ENCODE measurements at regions not wholly inside any gene's neighbourhood (a gene's known extent, or its start where the extent isn't known, plus 50 kb on each side); places are given as distances from the start of the nearest gene placed in this dataset.

- Histone ChIP-seq H3K4me2 (replicated peaks; ENCODE audit: low read depth, low read length, poor library complexity, severe bottlenecking) (no peak overlapping the region), H3K9ac (ENCODE audit: low read length) (no peak overlapping the region), H3K4me1 (ENCODE audit: control insufficient read depth in 2 of 2, insufficient read depth in 2 of 2, low read length in 2 of 2) (peaks cover 0 to 6% of the 10 kb centered on the region in 2 donors), H3K79me2 (ENCODE audit: control insufficient read depth, insufficient read depth, low read length) (no peaks in the 10 kb centered on the region), H4K20me1 (ENCODE audit: control insufficient read depth, insufficient read depth, low read length, poor library complexity, severe bottlenecking) (no peaks in the 10 kb centered on the region), H3K36me3 (replicated peaks in 1 of 2; ENCODE audit: control extremely low read depth in 1 of 2, control insufficient read depth in 1 of 2, extremely low read depth in 1 of 2, insufficient read depth in 2 of 2, low read length in 1 of 2) (no peaks in the 10 kb centered on the region), H3K9me3 (ENCODE audit: control extremely low read depth in 1 of 3, control insufficient read depth in 2 of 3, insufficient read depth in 1 of 3, low read length in 2 of 3) (peaks cover 3 to 14% (median 4%) of the 10 kb centered on the region in 3 donors), H3K27me3 (replicated peaks in 1 of 4; ENCODE audit: control extremely low read depth in 1 of 4, control insufficient read depth in 3 of 4, insufficient read depth in 4 of 4, low read length in 3 of 4) (peaks cover 0 to 10% (median 8%) of the 10 kb centered on the region in 4 experiments), H2AFZ (ENCODE audit: insufficient read depth, low read depth, low read length, poor library complexity, severe bottlenecking) (no peak overlapping the region), H3K4me3 (ENCODE audit: control extremely low read depth in 1 of 5, extremely low read depth in 1 of 5, insufficient read depth in 1 of 5, low read depth in 2 of 5, low read length in 4 of 5) (no peak overlapping the region), H3K27ac (ENCODE audit: low read length in 2 of 2) (no peak overlapping the region)
- no peak overlapping the region for H3K27ac Mint-ChIP-seq
- ATAC-seq (ENCODE audit: low read depth) (no peak), DNase-seq (no peak)
- no peak for TF ChIP-seq CTCF (IDR thresholded peaks at IDR 0.05)
- no peak overlapping the region for H3K4me3 Mint-ChIP-seq
- CTCF ChIA-PET, result interaction anchor here (0.8 to 1.2 kb wide), 3 partner anchors 11 to 41 kb away, joined by 3 read pairs; no protein-coding TSS in a partner anchor
- WGBS (ENCODE audit: insufficient coverage), result 80% methylated on average over 2 of the region's 2 CpGs
- intact Hi-C loops (cut with micrococcal nuclease), result no loop called here
- peaks cover 4% of the 10 kb centered on the region for H3K4me1 Mint-ChIP-seq
- H3K9me3 Mint-ChIP-seq (ENCODE audit: insufficient read depth), result peaks cover 13% of the 10 kb centered on the region
- POLR2A ChIA-PET, result interaction anchor here (0.7 kb wide), 1 partner anchor 32 kb away, joined by 3 read pairs; no protein-coding TSS in a partner anchor
- peaks cover 24% of the 10 kb centered on the region for H3K27me3 Mint-ChIP-seq
Observed at GRCh38 chr2:105156166-105156565, 85.4 kb upstream of the GPR45 start.

GRCh38 chr2:105158002-105158401 lies 83.5 kb upstream of the GPR45 start:
- no peak overlapping the region for H3K9ac ChIP-seq (ENCODE audit: low read length)
- H3K9me3 ChIP-seq (ENCODE audit: control extremely low read depth in 1 of 3, control insufficient read depth in 2 of 3, insufficient read depth in 1 of 3, low read length in 2 of 3), result peaks cover 4 to 14% (median 5%) of the 10 kb centered on the region in 3 donors
- no peak overlapping the region for H3K27ac Mint-ChIP-seq
- no peak overlapping the region for H3K4me3 ChIP-seq (ENCODE audit: control extremely low read depth in 1 of 5, extremely low read depth in 1 of 5, insufficient read depth in 1 of 5, low read depth in 2 of 5, low read length in 4 of 5)
- H3K4me3 Mint-ChIP-seq, result no peak overlapping the region
- H3K79me2 ChIP-seq (ENCODE audit: control insufficient read depth, insufficient read depth, low read length), result no peaks in the 10 kb centered on the region
- no peaks in the 10 kb centered on the region for H4K20me1 ChIP-seq (ENCODE audit: control insufficient read depth, insufficient read depth, low read length, poor library complexity, severe bottlenecking)
- ChIA-PET CTCF (no interaction called here), POLR2A (no interaction called here)
- peaks cover 15% of the 10 kb centered on the region for H3K9me3 Mint-ChIP-seq (ENCODE audit: insufficient read depth)
- H3K27ac ChIP-seq (ENCODE audit: low read length in 2 of 2), result no peak overlapping the region
- H2AFZ ChIP-seq (ENCODE audit: insufficient read depth, low read depth, low read length, poor library complexity, severe bottlenecking), result no peak overlapping the region
- DNase-seq (no peak), ATAC-seq (ENCODE audit: low read depth) (no peak)
- intact Hi-C loops (cut with micrococcal nuclease), result no loop called here
- H3K4me2 ChIP-seq (replicated peaks; ENCODE audit: low read depth, low read length, poor library complexity, severe bottlenecking), result no peak overlapping the region
- TF ChIP-seq EZH2 (IDR thresholded peaks at IDR 0.05; ENCODE audit: borderline replicate concordance, insufficient read depth, low read depth, low read length, poor library complexity, severe bottlenecking), result no peak
- no peak for TF ChIP-seq CTCF (IDR thresholded peaks at IDR 0.05)
- H3K4me1 Mint-ChIP-seq, result peaks cover 4% of the 10 kb centered on the region
- H3K36me3 ChIP-seq (replicated peaks in 1 of 2; ENCODE audit: control extremely low read depth in 1 of 2, control insufficient read depth in 1 of 2, extremely low read depth in 1 of 2, insufficient read depth in 2 of 2, low read length in 1 of 2), result no peaks in the 10 kb centered on the region
- peaks cover 23% of the 10 kb centered on the region for H3K27me3 Mint-ChIP-seq
- peaks cover 0 to 10% (median 5%) of the 10 kb centered on the region in 4 experiments for H3K27me3 ChIP-seq (replicated peaks in 1 of 4; ENCODE audit: control extremely low read depth in 1 of 4, control insufficient read depth in 3 of 4, insufficient read depth in 4 of 4, low read length in 3 of 4)
- peaks cover 0 to 6% of the 10 kb centered on the region in 2 donors for H3K4me1 ChIP-seq (ENCODE audit: control insufficient read depth in 2 of 2, insufficient read depth in 2 of 2, low read length in 2 of 2)
